ENCODE measurements at regions not wholly inside any gene's neighbourhood (a gene's known extent, or its start where the extent isn't known, plus 50 kb on each side); places are given as distances from the start of the nearest gene placed in this dataset.
"Not testable (repeated sequence)": the region's sequence is repeated elsewhere in the genome, so short reads cannot be mapped to it uniquely, and the experiment has no call there.

- Histone ChIP-seq H3K27me3 (ENCODE audit: control insufficient read depth, insufficient read depth, low read length) (no peaks in the 10 kb centered on the region), H3K36me3 (ENCODE audit: control insufficient read depth, insufficient read depth, low read length) (no peaks in the 10 kb centered on the region), H3K4me3 (ENCODE audit: low read depth, low read length) (no peak overlapping the region)
- no peak for TF ChIP-seq CTCF (IDR thresholded peaks at IDR 0.05; ENCODE audit: insufficient read depth, low read length, severe bottlenecking)
- DNase-seq (ENCODE audit: low read depth) (no peak), FAIRE-seq (peak; percentile 75)
Measured at GRCh38 chr4:77501851-77502250, 103.8 kb upstream of the CXCL13 start.

- FAIRE-seq (no peak), DNase-seq (ENCODE audit: low read depth) (no peak)
- TF ChIP-seq CTCF (IDR thresholded peaks at IDR 0.05; ENCODE audit: insufficient read depth, low read length, severe bottlenecking): no peak
- no peaks in the 10 kb centered on the region for H3K27me3 ChIP-seq (ENCODE audit: control insufficient read depth, insufficient read depth, low read length)
- H3K36me3 ChIP-seq (ENCODE audit: control insufficient read depth, insufficient read depth, low read length): no peaks in the 10 kb centered on the region
- no peak overlapping the region for H3K4me3 ChIP-seq (ENCODE audit: low read depth, low read length)
Measured at GRCh38 chr4:77504407-77504806, 101.2 kb upstream of the CXCL13 start.

DNA sequence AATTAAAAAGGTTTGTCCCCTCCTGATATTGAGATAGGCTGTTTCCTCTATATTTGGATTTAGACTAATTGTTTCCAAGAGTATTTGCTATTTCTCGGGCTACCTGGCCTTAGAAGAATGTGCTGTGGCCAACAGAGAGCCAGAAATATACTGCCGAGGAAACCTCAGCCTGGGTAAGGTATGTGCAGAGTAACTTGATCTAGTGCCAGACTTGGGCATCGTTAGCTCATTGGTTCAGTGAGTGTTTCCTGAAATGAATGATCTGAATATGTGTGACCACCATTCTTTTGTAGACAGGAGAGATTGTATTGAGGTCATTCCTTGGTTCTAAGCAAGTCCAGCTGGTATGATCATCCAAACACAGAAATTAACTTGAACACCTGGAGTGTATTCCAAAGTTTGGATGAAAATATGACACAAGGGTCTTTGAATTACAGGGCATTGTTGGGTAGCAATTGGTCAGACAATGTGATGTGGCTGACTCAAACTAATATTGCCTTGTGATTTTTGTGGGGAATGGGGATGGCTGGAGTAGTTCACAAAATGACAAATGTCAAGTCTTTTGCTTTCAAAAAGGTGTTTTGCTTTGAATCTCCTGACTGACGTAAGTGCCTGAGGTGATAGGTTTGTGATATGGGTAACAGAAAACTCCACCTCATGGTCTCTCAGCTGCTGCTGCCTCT is 100.2 kb upstream of the CXCL13 start:
- FAIRE-seq: no peak
- no peak for DNase-seq (ENCODE audit: low read depth)
- H3K27me3 ChIP-seq (ENCODE audit: control insufficient read depth, insufficient read depth, low read length): no peaks in the 10 kb centered on the region
- H3K4me3 ChIP-seq (ENCODE audit: low read depth, low read length): no peak overlapping the region
- TF ChIP-seq CTCF (IDR thresholded peaks at IDR 0.05; ENCODE audit: insufficient read depth, low read length, severe bottlenecking): no peak
- no peaks in the 10 kb centered on the region for H3K36me3 ChIP-seq (ENCODE audit: control insufficient read depth, insufficient read depth, low read length)

GRCh38 chr4:77505958-77506319 is 99.7 kb upstream of the CXCL13 start:
- no peak for TF ChIP-seq CTCF (IDR thresholded peaks at IDR 0.05; ENCODE audit: insufficient read depth, low read length, severe bottlenecking)
- FAIRE-seq (no peak), DNase-seq (ENCODE audit: low read depth) (no peak)
- H3K4me3 ChIP-seq (ENCODE audit: low read depth, low read length): no peak overlapping the region
- H3K27me3 ChIP-seq (ENCODE audit: control insufficient read depth, insufficient read depth, low read length): no peaks in the 10 kb centered on the region
- no peaks in the 10 kb centered on the region for H3K36me3 ChIP-seq (ENCODE audit: control insufficient read depth, insufficient read depth, low read length)

GRCh38 chr4:77510367-77510766 is 95.3 kb upstream of the CXCL13 start:
- no peak for FAIRE-seq
- Histone ChIP-seq H3K36me3 (ENCODE audit: control insufficient read depth, insufficient read depth, low read length) (no peaks in the 10 kb centered on the region), H3K27me3 (ENCODE audit: control insufficient read depth, insufficient read depth, low read length) (no peaks in the 10 kb centered on the region), H3K4me3 (ENCODE audit: low read depth, low read length) (no peak overlapping the region)
- TF ChIP-seq CTCF (IDR thresholded peaks at IDR 0.05; ENCODE audit: insufficient read depth, low read length, severe bottlenecking): no peak
- DNase-seq (ENCODE audit: low read depth): no peak

- no peak for FAIRE-seq
- Histone ChIP-seq H3K4me3 (ENCODE audit: low read depth, low read length) (no peak overlapping the region), H3K36me3 (ENCODE audit: control insufficient read depth, insufficient read depth, low read length) (no peaks in the 10 kb centered on the region), H3K27me3 (ENCODE audit: control insufficient read depth, insufficient read depth, low read length) (no peaks in the 10 kb centered on the region)
- no peak for TF ChIP-seq CTCF (IDR thresholded peaks at IDR 0.05; ENCODE audit: insufficient read depth, low read length, severe bottlenecking)
- peak; percentile 86 for DNase-seq (ENCODE audit: low read depth)
Measured at GRCh38 chr4:77525538-77525937, 80.1 kb upstream of the CXCL13 start.

DNA sequence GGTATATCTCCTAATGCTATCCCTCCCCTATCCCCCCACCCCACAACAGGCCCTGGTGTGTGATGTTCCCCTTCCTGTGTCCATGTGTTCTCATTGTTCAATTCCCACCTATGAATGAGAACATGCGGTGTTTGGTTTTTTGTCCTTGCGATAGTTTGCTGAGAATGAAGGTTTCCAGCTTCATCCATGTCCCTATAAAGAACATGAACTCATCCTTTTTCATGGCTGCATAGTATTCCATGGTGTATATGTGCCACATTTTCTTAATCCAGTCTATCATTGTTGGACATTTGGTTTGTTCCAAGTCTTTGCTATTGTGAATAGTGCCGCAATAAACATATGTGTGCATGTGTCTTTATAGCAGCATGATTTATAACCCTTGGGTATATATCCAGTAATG is 77.7 kb upstream of the CXCL13 start:
- DNase-seq (ENCODE audit: low read depth); H3K4me3 ChIP-seq (ENCODE audit: low read depth, low read length); H3K27me3 ChIP-seq (ENCODE audit: control insufficient read depth, insufficient read depth, low read length); FAIRE-seq; H3K36me3 ChIP-seq (ENCODE audit: control insufficient read depth, insufficient read depth, low read length): not testable (repeated sequence)
